Natural killer cell (primary cell): ENCODE measurements at regions not wholly inside any gene's neighbourhood (a gene's known extent, or its start where the extent isn't known, plus 50 kb on each side); places are given as distances from the start of the nearest gene placed in this dataset.
A peak's percentile ranks its signal among the peaks of the same experiment; 100 is the strongest.

Source experiments
- ATAC-seq, 3 donors: fragments of 150-1000 bp in 2 of 3; fragments of 200-7000 bp in 1 of 3; cut with Tn5 transposase; 1 replicate in 1 of 3; 2 replicates in 2 of 3; pipeline ENCODE4 v1.10.0; 2021; ENCODE audit warnings: mild to moderate bottlenecking in 2 of 3, moderate library complexity in 2 of 3
- DNase-seq, 2 donors: peaks; one replicate each; pipeline versions ENCODE4 v3.0.0 to v3.0.0-alpha.2; 2013 to 2021; ENCODE audit warnings: mixed read lengths in 1 of 2
- H3K27ac ChIP-seq: one replicate; pipeline ENCODE4 v1.5.1; 2013; ENCODE audit warnings: mild to moderate bottlenecking, low read length
- H3K27me3 ChIP-seq: one replicate; pipeline ENCODE4 v1.6.1; 2013; ENCODE audit warnings: low read length; ENCODE audit not compliant: control insufficient read depth, insufficient read depth
- H3K36me3 ChIP-seq: one replicate; pipeline ENCODE4 v1.6.1; 2013; ENCODE audit warnings: low read length; ENCODE audit not compliant: control insufficient read depth, insufficient read depth
- H3K4me1 ChIP-seq: one replicate; pipeline ENCODE4 v1.6.1; 2013; ENCODE audit warnings: low read length; ENCODE audit not compliant: control insufficient read depth, insufficient read depth
- H3K4me3 ChIP-seq: one replicate; pipeline ENCODE4 v1.5.1; 2013; ENCODE audit warnings: low read length
- H3K9me3 ChIP-seq: one replicate; pipeline ENCODE4 v1.6.1; 2013; ENCODE audit warnings: low read length; ENCODE audit not compliant: control insufficient read depth, insufficient read depth
- H3K27ac Mint-ChIP-seq, 2 donors: one replicate each; pipeline ENCODE4 v1.8.0; 2022; ENCODE audit warnings: mild to moderate bottlenecking in 2 of 2, mixed read lengths in 2 of 2, moderate library complexity in 1 of 2
- H3K27me3 Mint-ChIP-seq, 2 donors: one replicate each; pipeline ENCODE4 v1.8.0; 2022; ENCODE audit warnings: low read depth in 2 of 2, mixed read lengths in 2 of 2
- H3K36me3 Mint-ChIP-seq: one replicate; pipeline ENCODE4 v1.8.0; 2022; ENCODE audit warnings: mixed read lengths
- H3K4me1 Mint-ChIP-seq, 2 donors: one replicate each; pipeline ENCODE4 v1.8.0; 2022; ENCODE audit warnings: mixed read lengths in 2 of 2
- H3K4me3 Mint-ChIP-seq: one replicate; pipeline ENCODE4 v1.8.0; 2022; ENCODE audit warnings: mild to moderate bottlenecking, moderate library complexity, mixed read lengths
- H3K9me3 Mint-ChIP-seq, 2 donors: one replicate each; pipeline ENCODE4 v1.8.0; 2022; ENCODE audit warnings: mixed read lengths in 2 of 2
- CTCF ChIP-seq: fragments of 200-600 bp; IDR thresholded peaks from one replicate; pipeline ENCODE4 v1.8.0; 2022; ENCODE audit warnings: antibody characterized with exemption
- whole genome bisulfite sequencing: methylation state at CpG from one replicate; pipeline ENCODE4 v1.1.7; 2013; ENCODE audit warnings: missing lambda C conversion rate; ENCODE audit not compliant: insufficient coverage; 5-methylcytosine and 5-hydroxymethylcytosine counted together
- intact Hi-C: fragments of 100-400 bp; cut with micrococcal nuclease; formaldehyde crosslinking; loops from one replicate; pipeline ENCODE4 v1.14.2; 2022

GRCh38 chr17:79438546-79439334, 172.1 kb downstream of the RBFOX3 start:
- H3K9me3 Mint-ChIP-seq, result no peaks in the 10 kb centered on the region
- H3K4me1 Mint-ChIP-seq, result peaks cover 0 to 13% of the 10 kb centered on the region in 2 donors
- H3K36me3 ChIP-seq, result no peaks in the 10 kb centered on the region
- H3K4me1 ChIP-seq, result no peaks in the 10 kb centered on the region
- no peak overlapping the region for H3K4me3 ChIP-seq
- no peaks in the 10 kb centered on the region for H3K27me3 ChIP-seq
- TF ChIP-seq CTCF, result no peak
- intact Hi-C loops, result no loop called here
- WGBS, result 75% methylated on average over 23 of the region's 23 CpGs
- no peak overlapping the region for H3K27ac Mint-ChIP-seq
- H3K36me3 Mint-ChIP-seq, result no peaks in the 10 kb centered on the region
- no peak overlapping the region for H3K27ac ChIP-seq
- ATAC-seq (no peak), DNase-seq (no peak)
- H3K4me3 Mint-ChIP-seq, result no peak overlapping the region
- H3K9me3 ChIP-seq, result no peaks in the 10 kb centered on the region
- no peaks in the 10 kb centered on the region for H3K27me3 Mint-ChIP-seq

GRCh38 chr17:79438058-79438457, 172.8 kb downstream of the RBFOX3 start:
- intact Hi-C loops, result no loop called here
- ATAC-seq (peak in 1 of 3 donors; percentile 5), DNase-seq (no peak)
- H3K9me3 Mint-ChIP-seq, result no peaks in the 10 kb centered on the region
- Histone ChIP-seq H3K27ac (no peak overlapping the region), H3K9me3 (no peaks in the 10 kb centered on the region), H3K4me1 (no peaks in the 10 kb centered on the region), H3K27me3 (no peaks in the 10 kb centered on the region), H3K36me3 (no peaks in the 10 kb centered on the region), H3K4me3 (no peak overlapping the region)
- 72% methylated on average over 4 of the region's 4 CpGs for WGBS
- no peaks in the 10 kb centered on the region for H3K36me3 Mint-ChIP-seq
- H3K27ac Mint-ChIP-seq, result no peak overlapping the region
- peaks cover 0 to 13% of the 10 kb centered on the region in 2 donors for H3K4me1 Mint-ChIP-seq
- H3K4me3 Mint-ChIP-seq, result no peak overlapping the region
- no peaks in the 10 kb centered on the region for H3K27me3 Mint-ChIP-seq
- no peak for TF ChIP-seq CTCF

GRCh38 chr17:79437081-79437480, 173.8 kb downstream of the RBFOX3 start:
- no peak overlapping the region for H3K4me3 ChIP-seq
- no peak for TF ChIP-seq CTCF
- Mint-ChIP-seq H3K4me3 (no peak overlapping the region), H3K9me3 (no peaks in the 10 kb centered on the region), H3K36me3 (no peaks in the 10 kb centered on the region), H3K27ac (no peak overlapping the region), H3K4me1 (peaks cover 0 to 13% of the 10 kb centered on the region in 2 donors), H3K27me3 (no peaks in the 10 kb centered on the region)
- WGBS, result 80% methylated on average over 11 of the region's 11 CpGs
- no peak for DNase-seq
- no peaks in the 10 kb centered on the region for H3K27me3 ChIP-seq
- no peaks in the 10 kb centered on the region for H3K4me1 ChIP-seq
- no peak overlapping the region for H3K27ac ChIP-seq
- no peaks in the 10 kb centered on the region for H3K36me3 ChIP-seq
- H3K9me3 ChIP-seq, result no peaks in the 10 kb centered on the region
- intact Hi-C loops, result no loop called here
- ATAC-seq, result no peak

- no peak for TF ChIP-seq CTCF
- Mint-ChIP-seq H3K36me3 (no peaks in the 10 kb centered on the region), H3K4me3 (no peak overlapping the region), H3K27me3 (no peaks in the 10 kb centered on the region), H3K27ac (no peak overlapping the region), H3K4me1 (peaks cover 0 to 12% of the 10 kb centered on the region in 2 donors), H3K9me3 (no peaks in the 10 kb centered on the region)
- DNase-seq (no peak), ATAC-seq (no peak)
- intact Hi-C loops, result no loop called here
- no peaks in the 10 kb centered on the region for H3K9me3 ChIP-seq
- no peaks in the 10 kb centered on the region for H3K4me1 ChIP-seq
- WGBS, result 86% methylated on average over 8 of the region's 8 CpGs
- no peak overlapping the region for H3K27ac ChIP-seq
- H3K4me3 ChIP-seq, result no peak overlapping the region
- H3K36me3 ChIP-seq, result no peaks in the 10 kb centered on the region
- H3K27me3 ChIP-seq, result no peaks in the 10 kb centered on the region
Observed at GRCh38 chr17:79435962-79436361, 174.9 kb downstream of the RBFOX3 start.
